ENCODE measurements at regions not wholly inside any gene's neighbourhood (a gene's known extent, or its start where the extent isn't known, plus 50 kb on each side); places are given as distances from the start of the nearest gene placed in this dataset.

DNA sequence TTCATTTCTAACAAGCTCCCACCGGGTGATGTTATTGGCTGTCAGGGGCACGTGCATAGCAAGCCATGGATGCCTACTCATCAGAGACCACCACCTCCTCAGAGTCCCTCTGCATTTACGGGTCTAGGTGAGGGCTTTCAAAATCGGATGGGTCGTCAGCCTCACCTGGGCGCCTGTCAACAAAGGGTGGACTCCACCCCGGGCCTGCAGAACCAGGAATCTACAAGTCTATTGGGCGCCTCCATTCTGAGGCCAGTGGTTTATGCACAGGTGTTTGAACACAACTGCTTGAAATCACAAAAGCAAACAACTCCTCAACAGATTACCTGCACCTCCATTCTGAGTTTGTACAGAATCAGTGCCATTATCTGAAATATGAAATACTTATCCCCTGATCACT lies 318.9 kb downstream of the PTTG2 start:
- FAIRE-seq (no peak), DNase-seq (ENCODE audit: insufficient read length, low spot score) (no peak)
- TF ChIP-seq POLR2A (IDR thresholded peaks at IDR 0.05; ENCODE audit: low read depth, low read length), result no peak

DNA sequence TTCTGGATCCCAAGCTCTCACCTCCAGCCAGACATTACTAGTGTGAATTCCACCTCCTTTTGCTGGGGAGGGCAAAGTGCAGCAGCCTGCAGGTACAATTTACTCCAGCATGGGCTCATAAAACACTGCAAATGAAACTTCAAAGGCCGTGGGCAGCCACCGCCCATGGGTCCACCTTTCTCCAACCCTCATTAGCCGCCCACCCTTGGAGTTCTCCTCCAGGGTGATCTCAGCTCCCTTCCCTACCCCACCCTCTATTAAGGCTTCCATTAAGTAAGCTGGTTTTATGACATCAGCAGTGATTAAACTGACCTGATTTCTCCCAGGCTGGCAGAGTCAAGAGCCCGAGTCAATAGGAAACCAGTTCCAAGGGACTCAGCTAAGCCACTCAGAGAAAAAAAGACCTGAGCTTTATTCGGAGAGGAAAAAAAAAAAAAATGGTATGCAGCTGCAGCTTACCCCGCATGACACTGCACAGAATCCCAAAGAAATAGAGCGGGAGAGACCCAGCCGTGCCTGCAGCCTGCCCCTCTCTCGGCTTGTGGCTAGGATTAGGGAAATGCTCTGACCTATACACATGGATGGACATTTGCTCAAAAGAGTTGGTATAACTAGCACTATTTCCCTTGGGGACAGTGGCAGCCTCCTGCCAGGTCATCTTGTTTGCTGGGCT lies 319.6 kb downstream of the PTTG2 start:
- no peak for TF ChIP-seq POLR2A (IDR thresholded peaks at IDR 0.05; ENCODE audit: low read depth, low read length)
- no peak for FAIRE-seq
- DNase-seq (ENCODE audit: insufficient read length, low spot score), result no peak

DNA sequence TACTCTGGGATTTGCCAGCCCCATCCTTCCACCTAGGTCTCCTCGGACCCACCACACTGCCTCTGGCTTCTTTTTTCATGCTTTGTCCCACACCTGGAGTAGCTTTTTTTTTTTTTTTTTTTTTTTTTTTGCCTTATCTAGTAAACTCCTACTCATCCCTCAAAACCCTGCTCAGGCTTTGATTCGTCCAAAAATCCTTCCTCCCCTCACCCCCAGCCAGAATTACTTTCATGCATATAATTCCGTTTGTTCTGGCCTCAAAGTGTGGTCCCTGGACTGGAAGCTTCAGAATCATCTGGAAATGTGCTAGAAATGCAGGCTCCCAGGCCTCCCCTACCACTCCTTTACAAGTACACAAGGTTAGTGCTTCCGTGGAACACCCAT lies 320.1 kb downstream of the PTTG2 start:
- DNase-seq (ENCODE audit: insufficient read length, low spot score) (no peak), FAIRE-seq (no peak)
- TF ChIP-seq POLR2A (IDR thresholded peaks at IDR 0.05; ENCODE audit: low read depth, low read length), result no peak

DNA sequence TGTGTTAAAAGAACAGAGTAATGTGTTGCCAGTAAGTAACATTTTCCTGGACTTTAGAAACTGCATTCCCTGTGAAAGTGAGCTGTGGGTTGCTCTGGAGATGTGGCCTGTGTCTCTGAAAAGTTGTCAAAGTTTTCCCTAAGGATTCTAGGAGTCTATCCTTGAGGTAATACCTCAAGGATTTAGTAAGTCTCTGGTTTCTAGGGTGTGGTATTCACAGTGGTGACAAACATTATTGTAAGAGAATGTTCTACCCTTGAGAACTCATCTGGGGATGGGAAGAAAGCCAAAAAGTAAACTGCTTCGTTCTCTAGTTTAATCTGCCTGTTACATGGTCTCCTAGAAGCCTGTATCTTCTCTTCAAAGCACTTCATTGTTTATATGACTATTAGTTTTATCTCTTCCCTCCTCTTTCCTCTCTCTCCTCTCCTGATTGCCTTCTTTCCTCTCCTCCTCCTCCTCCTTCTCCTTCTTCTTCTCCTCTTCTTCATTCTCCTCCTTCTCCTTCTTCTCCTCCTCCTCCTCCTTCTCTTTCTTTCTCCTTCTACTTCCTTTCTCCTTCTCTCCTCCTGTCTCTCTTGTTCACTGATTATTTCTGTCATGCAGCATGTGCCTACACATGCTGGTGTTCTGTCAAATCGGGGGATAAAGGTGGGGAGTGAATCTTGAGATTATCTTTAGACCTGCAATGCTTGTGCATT lies 321.3 kb downstream of the PTTG2 start:
- no peak for FAIRE-seq
- no peak for TF ChIP-seq POLR2A (IDR thresholded peaks at IDR 0.05; ENCODE audit: low read depth, low read length)

DNA sequence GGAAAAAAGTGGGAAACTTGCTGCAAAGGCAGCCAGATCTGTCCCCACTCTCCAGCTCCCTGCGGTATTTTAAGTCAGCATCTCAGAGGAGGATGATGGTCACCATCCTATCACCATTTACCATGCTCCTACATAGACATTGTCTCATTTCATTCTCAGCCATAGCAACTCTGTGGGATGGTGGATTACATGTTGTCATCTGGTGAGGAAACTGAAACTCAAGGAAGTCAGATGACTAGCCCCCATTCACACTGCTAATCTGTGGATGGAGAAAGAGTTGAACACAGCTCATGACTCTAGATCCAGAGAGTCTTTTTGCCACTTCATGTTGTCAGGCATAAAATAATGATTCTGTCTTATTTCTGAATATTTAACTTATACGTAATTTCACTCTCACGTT lies 323.5 kb downstream of the PTTG2 start:
- FAIRE-seq, result no peak
- no peak for DNase-seq (ENCODE audit: insufficient read length, low spot score)
- no peak for TF ChIP-seq POLR2A (IDR thresholded peaks at IDR 0.05; ENCODE audit: low read depth, low read length)

More for the DNA sequence above, 321.3 kb downstream of the PTTG2 start:
- DNase-seq (ENCODE audit: insufficient read length, low spot score), result no peak

DNA sequence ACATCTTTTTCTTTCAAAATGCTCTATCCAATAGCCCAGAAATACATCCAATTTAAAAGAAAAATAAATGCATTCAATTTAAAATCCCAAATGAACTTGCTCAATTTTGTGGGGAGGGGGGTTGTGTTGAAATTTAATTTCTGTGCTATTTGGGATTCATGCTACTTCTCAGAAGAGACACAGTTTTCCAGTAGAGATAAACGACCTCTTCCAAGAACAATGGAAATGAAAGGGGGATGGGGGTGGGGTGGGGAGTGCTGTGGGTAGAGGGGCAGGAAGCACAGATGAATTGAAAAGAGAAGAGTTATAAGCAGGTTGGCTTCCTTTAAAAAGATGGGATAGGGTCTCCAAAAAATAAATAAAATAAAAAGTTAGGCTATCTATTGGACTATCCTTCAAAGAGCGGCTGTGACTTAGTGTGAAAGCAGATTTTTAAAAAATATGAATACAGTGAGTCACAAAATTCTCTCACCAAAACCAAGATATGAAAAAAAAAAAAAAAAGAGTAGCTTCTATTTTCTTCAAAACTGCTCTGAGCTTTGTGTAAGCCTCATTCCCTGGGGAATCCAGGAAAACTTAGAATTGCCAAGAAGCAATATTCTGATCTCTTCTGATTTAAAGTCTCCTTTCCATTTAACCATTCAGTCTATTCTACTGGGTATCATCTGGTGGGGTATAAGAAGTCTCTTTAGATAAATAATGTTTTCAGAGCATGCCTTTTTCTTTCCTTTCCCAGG lies 324.3 kb downstream of the PTTG2 start:
- no peak for FAIRE-seq
- TF ChIP-seq POLR2A (IDR thresholded peaks at IDR 0.05; ENCODE audit: low read depth, low read length), result no peak

DNA sequence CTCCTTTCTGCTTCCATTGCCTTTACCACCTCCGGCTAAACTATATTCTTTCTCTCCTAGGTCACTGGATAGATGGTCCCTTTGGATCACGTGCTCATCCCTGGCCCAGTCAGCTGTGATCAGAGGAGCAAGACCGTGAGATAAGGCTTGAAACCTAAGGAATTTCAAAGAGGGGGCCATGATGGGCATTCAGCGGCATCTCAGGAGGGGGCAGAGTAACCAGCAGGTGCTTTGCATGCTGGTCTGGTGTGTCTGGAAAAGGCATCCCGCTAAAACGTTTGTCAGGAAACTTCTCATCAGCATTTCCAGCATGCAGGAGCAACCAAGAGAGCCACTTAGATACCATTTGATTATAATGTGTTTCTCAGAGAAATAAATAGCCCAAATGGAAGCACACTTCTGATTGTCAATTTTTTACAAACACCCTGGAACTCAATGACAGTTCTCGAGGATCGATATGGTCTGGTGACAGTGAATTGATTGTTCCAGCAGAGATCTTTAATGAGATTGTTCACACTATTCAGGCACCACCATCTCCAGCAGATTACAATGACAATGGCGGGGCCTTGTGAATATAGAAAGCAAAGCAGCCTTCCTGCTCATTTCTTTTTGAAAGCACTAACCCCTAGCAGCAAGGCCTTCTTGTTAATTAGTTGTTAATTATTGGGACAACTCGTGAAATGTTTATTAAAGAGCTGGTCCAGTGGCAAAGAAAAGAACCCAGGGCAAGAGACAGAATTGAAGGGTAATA lies 327.1 kb downstream of the PTTG2 start:
- FAIRE-seq, result no peak
- no peak for DNase-seq (ENCODE audit: insufficient read length, low spot score)
- TF ChIP-seq POLR2A (IDR thresholded peaks at IDR 0.05; ENCODE audit: low read depth, low read length), result no peak

More for the DNA sequence above, 324.3 kb downstream of the PTTG2 start:
- no peak for DNase-seq (ENCODE audit: insufficient read length, low spot score)

DNA sequence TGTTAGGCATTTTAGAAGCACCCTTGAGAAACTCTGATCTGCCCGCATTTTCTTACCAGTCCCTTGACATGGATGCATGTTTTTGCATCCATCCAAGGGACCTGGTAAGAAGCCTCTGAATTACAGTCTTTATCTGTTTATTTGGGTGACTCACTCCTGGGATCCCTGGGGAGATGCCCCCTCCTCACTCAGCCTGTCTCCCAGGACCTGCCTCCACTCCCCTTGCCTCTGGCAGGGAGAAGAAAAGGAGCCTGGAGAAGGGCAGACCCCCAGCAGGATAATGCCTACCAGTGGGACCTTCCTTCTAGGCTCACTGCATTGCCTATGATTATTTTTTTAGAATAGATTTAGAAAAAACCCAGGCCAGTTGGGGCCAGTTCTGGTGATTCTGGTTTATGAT lies 329.4 kb downstream of the PTTG2 start:
- no peak for DNase-seq (ENCODE audit: insufficient read length, low spot score)
- no peak for FAIRE-seq

DNA sequence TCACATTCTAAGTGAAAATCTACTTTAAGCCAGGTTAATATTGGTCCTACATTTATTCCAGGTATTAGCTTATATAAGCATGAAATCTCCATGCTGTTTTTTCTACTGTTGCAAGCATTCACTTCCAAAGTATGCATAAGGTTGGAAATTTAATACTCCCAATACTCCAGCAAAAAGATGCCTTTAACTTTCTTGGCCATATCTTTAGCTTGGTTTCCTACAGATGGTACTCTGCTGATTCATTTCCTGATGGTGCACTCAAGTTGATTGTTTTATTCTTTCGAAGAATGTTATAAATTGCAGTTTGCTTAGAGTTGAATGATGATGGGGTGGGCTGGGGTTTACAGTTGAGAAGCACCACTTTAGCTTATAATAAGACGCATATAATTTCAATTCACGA lies 330.2 kb downstream of the PTTG2 start:
- DNase-seq (ENCODE audit: insufficient read length, low spot score) (no peak), FAIRE-seq (no peak)
- TF ChIP-seq POLR2A (IDR thresholded peaks at IDR 0.05; ENCODE audit: low read depth, low read length), result no peak

More for the DNA sequence above, 329.4 kb downstream of the PTTG2 start:
- TF ChIP-seq POLR2A (IDR thresholded peaks at IDR 0.05; ENCODE audit: low read depth, low read length), result no peak

DNA sequence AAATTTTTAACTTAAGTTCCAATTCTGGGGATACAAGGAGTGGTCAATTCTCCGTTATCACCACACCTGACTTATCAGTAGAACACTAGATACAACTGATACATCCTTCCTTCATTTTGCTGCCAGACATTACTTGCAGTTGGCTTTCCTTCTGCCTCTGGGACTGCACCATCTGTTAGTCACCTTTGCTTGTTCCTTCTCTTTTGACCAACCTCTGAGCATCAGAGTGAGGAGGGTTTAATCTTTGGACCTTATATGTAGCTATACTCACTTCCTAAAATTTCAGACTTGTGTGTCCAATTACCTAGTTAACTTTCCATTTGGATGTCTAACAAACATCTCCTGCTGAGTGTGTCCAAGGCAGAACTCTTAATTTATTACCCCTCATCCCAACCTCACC lies 330.7 kb downstream of the PTTG2 start:
- no peak for DNase-seq (ENCODE audit: insufficient read length, low spot score)
- FAIRE-seq, result no peak
- TF ChIP-seq POLR2A (IDR thresholded peaks at IDR 0.05; ENCODE audit: low read depth, low read length), result no peak

DNA sequence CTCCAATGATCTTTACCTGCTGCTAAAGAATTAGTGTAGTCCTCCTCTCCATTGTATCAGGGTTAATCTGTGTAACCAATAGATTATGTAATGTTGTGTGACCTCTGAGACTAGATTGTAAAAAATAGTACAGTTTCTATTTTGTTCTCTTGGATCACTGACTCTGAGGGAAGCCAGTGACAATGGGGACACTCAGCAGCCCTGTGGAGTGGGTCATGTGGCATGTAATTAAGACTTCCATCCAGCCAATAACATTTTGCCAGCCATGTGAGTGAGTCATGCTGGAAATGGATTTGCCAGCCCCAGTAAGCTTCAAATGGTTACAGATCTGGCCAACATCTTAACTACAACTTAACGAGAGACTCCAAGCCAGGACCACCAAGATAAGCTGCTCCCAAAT lies 332.3 kb downstream of the PTTG2 start:
- FAIRE-seq (no peak), DNase-seq (ENCODE audit: insufficient read length, low spot score) (no peak)
- TF ChIP-seq POLR2A (IDR thresholded peaks at IDR 0.05; ENCODE audit: low read depth, low read length), result no peak

DNA sequence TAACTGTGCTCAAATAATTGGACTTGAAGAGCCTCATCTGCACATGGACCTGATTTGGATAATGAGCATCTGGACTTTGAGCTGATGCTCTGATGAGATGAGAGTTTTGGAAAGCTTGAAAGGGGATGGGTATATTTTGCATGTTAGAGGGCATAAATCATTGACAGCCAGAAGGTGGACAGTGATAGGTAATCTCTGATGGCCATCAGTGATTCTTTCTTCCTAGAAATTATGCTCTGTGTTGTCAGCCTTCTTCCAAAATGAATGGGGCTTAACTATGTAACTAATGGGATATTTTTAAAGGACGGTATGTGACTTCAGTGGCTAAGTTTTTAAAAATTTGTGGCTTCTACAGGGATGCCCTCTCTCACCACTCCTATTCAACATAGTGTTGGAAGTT lies 334.0 kb downstream of the PTTG2 start:
- no peak for TF ChIP-seq POLR2A (IDR thresholded peaks at IDR 0.05; ENCODE audit: low read depth, low read length)
- FAIRE-seq, result no peak
- no peak for DNase-seq (ENCODE audit: insufficient read length, low spot score)

DNA sequence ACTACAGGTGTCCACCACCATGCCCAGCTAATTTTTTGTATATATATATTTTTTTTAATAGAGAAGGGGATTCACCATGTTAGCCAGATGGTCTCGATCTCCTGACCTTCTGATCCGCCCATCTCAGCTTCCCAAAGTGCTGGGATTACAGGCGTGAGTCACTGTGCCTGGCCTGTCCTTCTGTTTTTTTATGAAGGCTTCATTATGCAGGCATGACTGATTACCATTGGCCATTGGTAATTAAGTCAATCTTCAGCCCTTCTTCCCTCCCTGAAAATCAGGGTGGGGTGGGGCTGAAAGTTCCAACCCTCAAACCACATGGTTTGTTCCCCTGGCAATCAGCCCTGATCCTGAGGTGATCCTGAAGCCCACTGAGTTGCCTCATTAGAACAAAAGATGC lies 336.9 kb downstream of the PTTG2 start:
- FAIRE-seq (no peak), DNase-seq (ENCODE audit: insufficient read length, low spot score) (no peak)
- TF ChIP-seq POLR2A (IDR thresholded peaks at IDR 0.05; ENCODE audit: low read depth, low read length), result no peak

Measured in H54 (cell line).